Fibroblast of mammary gland (primary cell): ENCODE measurements at regions not wholly inside any gene's neighbourhood (a gene's known extent, or its start where the extent isn't known, plus 50 kb on each side); places are given as distances from the start of the nearest gene placed in this dataset.
A peak's percentile ranks its signal among the peaks of the same experiment; 100 is the strongest.

Source experiments
- DNase-seq: peaks from one replicate; pipeline ENCODE4 v3.0.0-alpha.2; 2010; ENCODE audit warnings: low read depth
- H3K4me3 ChIP-seq: 2 replicates; pipeline ENCODE4 v1.5.1; 2011; ENCODE audit warnings: low read depth, mild to moderate bottlenecking, low read length, moderate library complexity; ENCODE audit not compliant: control insufficient read depth
- CTCF ChIP-seq: conservative IDR thresholded peaks from 2 replicates; pipeline ENCODE4 v1.5.1; 2011; ENCODE audit warnings: low read depth, low read length, inconsistent platforms; ENCODE audit not compliant: control insufficient read depth, insufficient read depth

- peak; percentile 88 for DNase-seq
- no peak for TF ChIP-seq CTCF
- H3K4me3 ChIP-seq = no peak overlapping the region
Observed at GRCh38 chr1:45272913-45273371, 53.8 kb upstream of the HPDL start.

GRCh38 chr1:45275054-45275453, 51.6 kb upstream of the HPDL start:
- H3K4me3 ChIP-seq = no peak overlapping the region
- no peak for DNase-seq
- TF ChIP-seq CTCF = no peak
